ENCODE measurements at regions not wholly inside any gene's neighbourhood (a gene's known extent, or its start where the extent isn't known, plus 50 kb on each side); places are given as distances from the start of the nearest gene placed in this dataset.

DNA sequence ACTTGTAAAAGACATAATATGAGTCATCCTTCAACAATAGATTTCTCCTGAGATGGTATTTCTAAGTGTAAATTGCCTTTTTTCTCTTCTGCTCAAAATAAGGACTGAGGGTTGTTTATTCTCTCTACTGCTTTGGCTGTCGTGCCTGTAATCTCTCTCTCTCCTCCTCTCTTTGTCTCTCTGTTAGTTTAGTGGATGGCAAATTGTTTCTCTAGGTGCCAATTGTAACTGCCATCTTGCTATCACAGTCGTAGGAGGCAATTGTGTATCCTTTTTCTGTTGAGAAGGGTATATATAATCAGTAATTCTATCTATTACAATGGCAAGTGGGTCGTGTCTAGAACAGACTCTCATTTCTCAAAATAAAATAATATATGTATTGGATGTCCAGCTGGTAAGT, 545.0 kb upstream of the FBXO33 start:
- TF ChIP-seq, protein P1, sequence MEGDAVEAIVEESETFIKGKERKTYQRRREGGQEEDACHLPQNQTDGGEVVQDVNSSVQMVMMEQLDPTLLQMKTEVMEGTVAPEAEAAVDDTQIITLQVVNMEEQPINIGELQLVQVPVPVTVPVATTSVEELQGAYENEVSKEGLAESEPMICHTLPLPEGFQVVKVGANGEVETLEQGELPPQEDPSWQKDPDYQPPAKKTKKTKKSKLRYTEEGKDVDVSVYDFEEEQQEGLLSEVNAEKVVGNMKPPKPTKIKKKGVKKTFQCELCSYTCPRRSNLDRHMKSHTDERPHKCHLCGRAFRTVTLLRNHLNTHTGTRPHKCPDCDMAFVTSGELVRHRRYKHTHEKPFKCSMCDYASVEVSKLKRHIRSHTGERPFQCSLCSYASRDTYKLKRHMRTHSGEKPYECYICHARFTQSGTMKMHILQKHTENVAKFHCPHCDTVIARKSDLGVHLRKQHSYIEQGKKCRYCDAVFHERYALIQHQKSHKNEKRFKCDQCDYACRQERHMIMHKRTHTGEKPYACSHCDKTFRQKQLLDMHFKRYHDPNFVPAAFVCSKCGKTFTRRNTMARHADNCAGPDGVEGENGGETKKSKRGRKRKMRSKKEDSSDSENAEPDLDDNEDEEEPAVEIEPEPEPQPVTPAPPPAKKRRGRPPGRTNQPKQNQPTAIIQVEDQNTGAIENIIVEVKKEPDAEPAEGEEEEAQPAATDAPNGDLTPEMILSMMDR (conservative IDR thresholded peaks at IDR 0.05), result no peak
- no peak for TF ChIP-seq ZFX (IDR thresholded peaks at IDR 0.05)

All from C4-2B (cell line).